ENCODE measurements at regions not wholly inside any gene's neighbourhood (a gene's known extent, or its start where the extent isn't known, plus 50 kb on each side); places are given as distances from the start of the nearest gene placed in this dataset.

DNA sequence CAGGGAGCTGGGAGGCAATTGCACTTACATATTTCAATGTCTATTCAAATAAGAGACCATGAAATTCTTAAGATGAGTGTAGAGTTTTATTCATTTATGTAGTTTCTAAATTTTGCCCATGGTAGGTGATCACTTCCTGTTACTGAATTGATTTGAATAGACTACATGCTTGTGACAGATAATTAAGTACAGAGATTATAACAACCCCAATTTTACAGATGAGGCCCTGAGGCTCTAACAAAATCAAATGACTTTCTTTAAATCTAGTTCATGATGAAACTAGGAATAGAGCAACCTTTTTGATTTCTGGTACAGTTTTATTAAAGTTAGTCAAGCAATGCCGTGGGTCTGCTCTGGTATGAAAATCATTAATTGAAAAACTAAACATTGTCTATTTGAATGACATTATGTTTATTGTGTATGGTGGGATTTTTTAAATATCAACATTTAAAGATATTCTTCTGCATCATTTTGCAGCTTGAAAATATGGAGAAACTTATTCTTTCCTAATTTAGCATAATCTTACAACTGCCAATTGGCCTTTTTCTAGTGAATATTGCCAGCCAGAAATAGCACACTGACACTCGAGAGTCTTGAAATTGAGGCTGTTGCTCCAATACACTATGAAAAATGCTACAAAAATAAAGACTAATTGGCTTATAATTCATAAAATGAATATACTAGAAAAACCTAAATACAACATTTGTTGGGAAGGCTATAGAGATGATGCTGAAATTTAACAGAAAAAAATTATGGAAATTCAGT, 308.9 kb downstream of the SLC6A15 start:
- TF ChIP-seq, protein P1, sequence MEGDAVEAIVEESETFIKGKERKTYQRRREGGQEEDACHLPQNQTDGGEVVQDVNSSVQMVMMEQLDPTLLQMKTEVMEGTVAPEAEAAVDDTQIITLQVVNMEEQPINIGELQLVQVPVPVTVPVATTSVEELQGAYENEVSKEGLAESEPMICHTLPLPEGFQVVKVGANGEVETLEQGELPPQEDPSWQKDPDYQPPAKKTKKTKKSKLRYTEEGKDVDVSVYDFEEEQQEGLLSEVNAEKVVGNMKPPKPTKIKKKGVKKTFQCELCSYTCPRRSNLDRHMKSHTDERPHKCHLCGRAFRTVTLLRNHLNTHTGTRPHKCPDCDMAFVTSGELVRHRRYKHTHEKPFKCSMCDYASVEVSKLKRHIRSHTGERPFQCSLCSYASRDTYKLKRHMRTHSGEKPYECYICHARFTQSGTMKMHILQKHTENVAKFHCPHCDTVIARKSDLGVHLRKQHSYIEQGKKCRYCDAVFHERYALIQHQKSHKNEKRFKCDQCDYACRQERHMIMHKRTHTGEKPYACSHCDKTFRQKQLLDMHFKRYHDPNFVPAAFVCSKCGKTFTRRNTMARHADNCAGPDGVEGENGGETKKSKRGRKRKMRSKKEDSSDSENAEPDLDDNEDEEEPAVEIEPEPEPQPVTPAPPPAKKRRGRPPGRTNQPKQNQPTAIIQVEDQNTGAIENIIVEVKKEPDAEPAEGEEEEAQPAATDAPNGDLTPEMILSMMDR (IDR thresholded peaks at IDR 0.05): no peak
- TF ChIP-seq POLR2AphosphoS5 (IDR thresholded peaks at IDR 0.05) (no peak), EP300 (IDR thresholded peaks at IDR 0.05) (no peak)

Measured in upper lobe of left lung (tissue), 4 donors.